Globus pallidus (tissue), 1 donor: ENCODE measurements at regions not wholly inside any gene's neighbourhood (a gene's known extent, or its start where the extent isn't known, plus 50 kb on each side); places are given as distances from the start of the nearest gene placed in this dataset.

ENCODE experiments used
- DNase-seq: peaks from one replicate; pipeline ENCODE4 v3.0.0-alpha.2; 2015; ENCODE audit warnings: low spot score

DNA sequence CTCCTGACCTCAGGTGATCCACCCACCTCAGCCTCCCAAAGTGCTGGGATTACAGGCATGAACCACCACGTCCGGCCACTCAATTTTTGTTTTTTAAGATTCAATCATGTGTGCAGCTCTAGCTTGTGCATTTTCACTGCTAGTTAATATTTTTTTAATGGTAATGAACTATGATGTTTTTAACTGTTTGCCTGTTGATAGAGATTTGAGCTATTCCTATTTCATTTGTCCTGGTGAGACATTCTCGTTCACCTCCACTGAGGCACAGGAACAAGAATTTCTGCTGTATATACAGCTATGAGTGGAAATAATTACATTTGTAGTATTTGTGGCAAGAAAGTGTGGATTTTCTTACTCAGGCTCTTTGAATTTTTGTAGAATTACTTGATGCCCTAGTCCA lies 137.7 kb upstream of the MYOCD start:
- DNase-seq = no peak

- no peak for DNase-seq
These were observed 135.5 kb upstream of the MYOCD start for GRCh38 chr17:12530161-12530560.

DNA sequence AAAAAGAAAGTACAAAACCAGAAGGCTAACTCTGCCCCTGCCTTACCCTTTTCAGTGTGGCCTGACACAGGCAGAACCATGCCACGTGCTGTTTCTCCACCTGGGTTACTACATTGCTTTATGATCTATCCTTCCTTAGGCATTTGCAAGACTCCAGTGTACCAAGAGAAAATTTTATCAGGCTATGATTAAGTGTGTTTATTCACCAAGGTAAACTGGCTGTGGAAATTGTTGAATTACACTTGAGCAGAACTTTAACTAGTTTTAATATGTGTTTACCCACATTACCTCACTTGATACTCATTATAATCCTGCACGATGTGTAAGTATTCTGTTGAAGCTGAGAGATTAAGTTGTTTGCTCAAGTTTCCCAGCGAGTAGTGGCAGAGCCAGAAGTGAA lies 129.7 kb upstream of the MYOCD start:
- no peak for DNase-seq

DNA sequence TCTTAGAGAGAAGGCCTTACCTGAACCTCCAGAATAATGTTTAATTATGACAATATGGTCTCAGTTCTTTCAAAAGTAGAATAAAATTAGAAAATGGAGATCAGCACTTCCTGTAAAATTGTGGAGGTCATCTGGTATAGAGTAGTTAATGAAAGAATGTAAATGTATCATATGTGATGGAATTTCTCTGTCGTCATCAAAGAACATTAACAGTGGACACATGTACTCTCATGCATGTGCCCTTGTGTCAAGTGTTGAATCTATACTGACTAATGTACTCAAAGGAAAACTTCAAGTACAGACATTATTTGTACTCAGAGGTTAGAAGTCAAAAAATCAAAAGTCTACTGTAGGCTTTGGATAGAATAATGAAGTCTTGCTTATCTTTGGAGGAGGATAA lies 129.2 kb upstream of the MYOCD start:
- no peak for DNase-seq

DNA sequence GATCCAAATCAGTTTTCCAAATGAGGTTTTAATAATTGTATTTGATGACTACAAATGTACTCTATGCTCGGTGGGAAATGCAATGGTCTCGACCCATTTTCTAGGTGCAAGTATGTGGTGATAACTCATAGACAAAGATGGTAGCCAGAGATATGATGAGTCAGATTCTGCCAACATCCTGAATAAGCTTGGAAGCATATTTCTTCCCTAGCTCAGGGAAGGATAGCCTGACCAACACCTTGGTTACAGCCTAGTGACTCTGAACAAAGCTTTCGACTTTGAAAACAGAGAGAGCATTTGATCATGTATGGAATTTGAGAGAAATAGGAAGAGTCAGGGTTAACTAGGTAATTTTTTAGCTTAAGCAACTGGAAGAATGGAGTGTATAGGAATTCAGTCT lies 128.3 kb upstream of the MYOCD start:
- DNase-seq = no peak

- DNase-seq = no peak
These were observed 127.7 kb upstream of the MYOCD start for GRCh38 chr17:12538003-12538402.

GRCh38 chr17:12545877-12546513 lies 119.7 kb upstream of the MYOCD start:
- peak; percentile 14 for DNase-seq

- no peak for DNase-seq
These were observed 118.7 kb upstream of the MYOCD start for GRCh38 chr17:12546983-12547382.

DNA sequence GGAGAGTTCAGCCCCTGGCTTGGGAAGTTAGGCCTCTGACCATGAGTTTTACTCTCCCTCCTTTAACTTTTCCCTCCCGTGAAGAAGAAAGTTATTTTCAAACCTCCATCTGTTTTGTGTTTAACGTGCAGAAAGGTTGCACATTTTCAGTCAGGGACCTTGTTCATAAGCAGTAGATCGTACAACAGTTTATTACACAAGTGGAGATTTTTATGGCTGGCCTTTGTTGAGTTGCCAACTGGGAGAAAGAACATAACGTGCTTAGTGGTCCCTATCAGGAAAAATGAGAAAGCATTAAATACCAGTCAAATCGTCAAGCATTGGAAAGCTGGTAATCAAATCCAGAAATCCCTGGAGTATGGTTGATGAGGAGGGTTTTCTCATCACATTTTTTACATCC lies 117.9 kb upstream of the MYOCD start:
- DNase-seq = no peak

- DNase-seq = no peak
These were observed 117.1 kb upstream of the MYOCD start for GRCh38 chr17:12548558-12548957.

DNA sequence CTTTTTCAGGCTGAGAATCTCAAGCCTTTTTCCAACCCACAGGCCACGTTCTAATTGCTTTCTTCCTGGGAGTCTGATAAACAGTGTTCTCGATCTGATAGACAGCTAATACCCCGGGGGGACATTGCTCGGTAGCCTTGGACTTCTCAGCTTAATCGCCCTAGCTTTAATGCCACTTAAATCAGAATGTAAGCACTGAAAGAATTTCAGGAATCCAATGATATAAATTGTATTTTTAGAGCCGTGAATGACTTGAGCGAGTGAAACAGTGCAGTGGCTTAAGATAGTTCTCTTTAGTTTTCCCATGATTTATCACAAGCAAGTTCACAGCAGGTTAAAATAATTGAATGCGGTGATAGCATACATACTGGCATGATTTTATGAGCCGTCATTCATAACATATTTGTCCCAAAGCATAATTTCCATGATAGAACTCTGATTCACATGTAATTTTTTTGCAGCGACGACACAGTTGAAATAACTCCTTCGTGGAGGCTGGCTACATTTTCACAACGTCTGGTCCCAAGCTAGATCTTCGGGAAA lies 116.1 kb upstream of the MYOCD start:
- DNase-seq = no peak

GRCh38 chr17:12553625-12554024 lies 112.1 kb upstream of the MYOCD start:
- DNase-seq = no peak

DNA sequence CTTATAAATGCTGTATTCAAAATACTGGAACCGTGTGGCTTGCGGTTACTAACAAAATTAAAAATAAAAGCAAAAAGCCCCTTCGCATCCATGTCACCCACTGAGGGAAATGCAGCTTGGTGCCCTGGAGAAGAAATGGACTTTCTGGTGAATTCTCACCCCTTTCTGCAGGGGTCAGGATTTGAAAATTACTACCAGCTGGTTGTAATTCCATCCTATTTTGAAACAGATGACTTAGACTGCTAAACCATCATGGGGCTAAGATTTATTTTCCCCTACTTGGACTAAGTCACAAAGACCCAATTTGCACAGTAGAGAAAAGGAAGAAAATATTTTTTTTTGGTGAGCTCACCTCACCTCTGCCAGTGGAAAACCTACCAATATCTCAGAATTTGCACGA lies 111.4 kb upstream of the MYOCD start:
- no peak for DNase-seq

DNA sequence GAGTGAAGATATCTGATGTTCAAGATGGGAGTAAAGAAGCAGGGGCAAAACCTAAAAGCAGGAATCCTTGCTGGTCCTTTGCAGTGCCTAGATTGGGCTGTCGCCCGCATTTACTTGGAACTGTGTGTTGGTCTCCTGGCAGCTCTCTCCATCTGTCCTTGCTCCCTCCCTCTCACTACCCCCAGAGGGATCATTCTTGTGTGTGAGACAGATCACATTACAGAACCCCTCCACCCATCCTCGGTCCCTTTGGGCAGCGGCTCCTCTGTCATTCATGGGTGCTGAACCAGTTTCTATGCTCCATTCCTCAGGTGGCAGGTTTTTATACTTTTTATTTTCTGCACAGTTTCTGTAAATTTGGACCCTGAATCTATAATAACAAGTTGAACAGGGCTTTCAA lies 99.4 kb upstream of the MYOCD start:
- no peak for DNase-seq

GRCh38 chr17:12567077-12568053 lies 98.3 kb upstream of the MYOCD start:
- no peak for DNase-seq

DNA sequence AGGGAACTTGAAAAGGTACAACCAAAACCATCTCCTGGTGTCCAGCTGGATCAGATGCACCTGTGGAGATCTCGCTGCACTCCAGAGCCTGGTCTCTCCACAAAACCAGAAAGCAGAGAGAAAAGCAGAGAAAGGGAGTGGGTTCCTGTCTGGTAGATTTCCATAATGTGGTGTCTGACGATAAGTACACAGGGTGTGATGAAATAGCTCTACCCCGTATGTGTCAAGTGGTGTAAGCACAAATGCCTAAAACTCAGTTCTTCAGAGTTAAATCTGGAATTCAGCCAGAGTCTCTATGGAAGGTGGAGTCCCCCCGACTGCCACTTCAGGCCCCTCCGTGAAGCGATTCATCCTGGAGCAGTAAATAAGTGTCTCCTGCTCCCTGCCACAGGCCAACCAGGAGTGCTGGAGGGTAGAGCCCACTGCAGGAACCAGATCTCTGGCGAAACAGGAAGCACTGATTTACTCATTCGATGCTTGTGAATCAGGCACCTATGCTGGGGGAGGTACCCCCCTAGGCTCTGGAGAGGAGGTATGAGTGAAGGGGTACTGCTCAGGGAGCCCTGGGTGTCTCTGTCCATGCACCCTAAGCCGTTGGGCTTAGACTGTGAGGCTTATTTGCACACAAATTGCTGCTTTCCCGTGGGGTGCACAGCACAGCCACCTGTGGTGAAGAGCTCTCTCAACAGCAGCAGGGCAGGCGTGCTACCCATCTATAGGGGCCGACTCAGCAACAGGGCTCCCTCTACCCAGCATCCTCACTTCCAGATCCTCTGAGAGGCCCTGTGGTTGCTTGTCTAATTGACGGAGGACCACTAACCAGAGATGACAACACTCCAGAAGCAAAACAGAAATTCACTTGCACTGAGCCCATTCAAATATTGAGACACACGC lies 97.1 kb upstream of the MYOCD start:
- DNase-seq = no peak

DNA sequence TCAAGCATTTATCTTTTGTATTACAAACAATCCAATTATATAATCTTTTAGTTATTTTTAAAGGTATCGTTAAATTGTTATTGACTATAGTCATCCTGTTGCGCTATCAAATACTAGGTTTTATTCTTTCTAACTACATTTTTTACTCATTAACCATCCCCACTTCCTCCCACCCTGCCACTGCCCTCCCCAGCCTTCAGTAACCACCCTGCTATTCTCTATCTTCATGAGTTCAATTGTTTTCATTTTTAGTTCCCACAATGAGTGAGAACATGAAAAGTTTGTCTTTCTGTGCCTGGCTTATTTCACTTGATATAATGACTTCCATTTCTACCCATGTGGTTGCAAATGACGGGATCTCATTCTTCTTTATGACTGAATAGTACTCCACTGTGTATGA lies 94.1 kb upstream of the MYOCD start:
- no peak for DNase-seq

DNA sequence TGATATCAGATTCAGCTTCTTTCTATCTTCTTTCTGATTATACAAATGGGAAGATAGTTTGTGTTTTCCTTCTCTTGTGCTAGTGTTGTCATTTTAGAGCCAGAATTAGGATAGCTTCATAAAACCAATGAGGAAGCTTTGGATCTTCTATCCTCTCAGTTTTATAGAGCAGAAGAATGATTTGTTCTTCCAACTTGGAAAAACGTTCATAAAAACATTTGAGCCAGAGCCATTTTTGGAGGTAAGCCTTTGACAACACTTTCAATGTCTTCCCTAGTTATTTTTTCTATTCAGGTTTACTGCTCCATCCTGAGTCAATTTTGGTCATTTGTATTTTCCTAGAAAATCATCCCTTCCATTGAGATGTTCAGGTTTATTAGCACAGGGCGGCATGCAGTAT lies 91.2 kb upstream of the MYOCD start:
- DNase-seq = no peak

GRCh38 chr17:12575641-12576040 lies 90.0 kb upstream of the MYOCD start:
- DNase-seq = no peak

DNA sequence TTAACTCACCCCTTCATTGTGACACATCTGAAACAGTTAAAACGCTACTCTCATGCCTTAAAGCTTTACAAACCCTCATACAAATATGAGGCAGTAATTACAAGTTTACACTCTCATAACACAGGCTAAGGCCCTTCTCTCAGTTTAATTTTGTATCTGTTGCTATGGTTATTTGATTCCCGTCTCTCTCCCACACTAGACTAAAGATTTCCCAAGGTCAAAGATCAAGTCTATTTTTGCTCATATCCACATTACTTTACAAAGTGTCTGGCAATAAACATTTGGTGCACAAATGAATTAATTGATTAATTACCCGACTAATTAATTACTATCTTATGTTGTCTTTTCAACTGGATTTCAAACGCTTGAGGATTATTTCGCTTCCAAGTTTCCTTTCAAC lies 86.4 kb upstream of the MYOCD start:
- no peak for DNase-seq

GRCh38 chr17:12580640-12581039 lies 85.0 kb upstream of the MYOCD start:
- DNase-seq = no peak

GRCh38 chr17:12584727-12585126 lies 81.0 kb upstream of the MYOCD start:
- no peak for DNase-seq
